ENCODE measurements at regions not wholly inside any gene's neighbourhood (a gene's known extent, or its start where the extent isn't known, plus 50 kb on each side); places are given as distances from the start of the nearest gene placed in this dataset.

DNA sequence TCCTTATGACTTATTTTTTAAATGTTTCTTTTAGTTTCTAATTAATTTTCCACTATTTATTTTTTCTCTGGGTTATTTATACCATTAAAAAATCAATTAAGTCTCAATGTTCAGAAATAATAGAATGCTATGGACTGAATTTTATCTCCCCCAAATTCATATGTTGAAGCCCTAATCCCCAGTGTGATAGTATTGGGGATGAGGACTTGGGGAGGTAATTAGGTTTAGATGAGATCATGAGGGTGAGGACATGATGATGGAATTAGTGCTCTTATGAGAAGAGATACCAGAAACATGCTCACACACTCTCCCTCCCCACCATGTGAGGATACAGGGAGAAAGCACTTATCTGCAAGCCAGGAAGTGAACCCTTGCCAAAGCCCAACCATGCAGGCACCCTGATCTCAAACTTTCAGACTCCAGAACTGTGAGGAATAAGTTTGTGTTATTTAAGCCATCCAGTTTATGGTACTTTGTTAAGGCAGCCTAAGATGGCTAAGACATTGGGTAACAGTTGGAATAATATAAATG lies 202.6 kb downstream of the MDFIC start:
- Mint-ChIP-seq H3K27ac (no peak overlapping the region), H3K9me3 (no peaks in the 10 kb centered on the region), H3K27me3 (no peaks in the 10 kb centered on the region), H3K4me3 (no peak overlapping the region), H3K36me3 (no peaks in the 10 kb centered on the region), H3K4me1 (ENCODE audit: low read depth) (peaks cover 14% of the 10 kb centered on the region)
- ChIA-PET CTCF (no interaction called here), POLR2A (no interaction called here)
- intact Hi-C loops (cut with micrococcal nuclease), result no loop called here
- DNase-seq, result no peak

GRCh38 chr7:115123441-115123840 lies 201.5 kb downstream of the MDFIC start:
- no peaks in the 10 kb centered on the region for H3K27me3 Mint-ChIP-seq
- no peaks in the 10 kb centered on the region for H3K9me3 Mint-ChIP-seq
- H3K27ac Mint-ChIP-seq, result no peak overlapping the region
- intact Hi-C loops (cut with micrococcal nuclease), result no loop called here
- CTCF ChIA-PET, result no interaction called here
- H3K4me3 Mint-ChIP-seq, result no peak overlapping the region
- peaks cover 14% of the 10 kb centered on the region for H3K4me1 Mint-ChIP-seq (ENCODE audit: low read depth)
- DNase-seq, result no peak
- POLR2A ChIA-PET, result no interaction called here
- no peaks in the 10 kb centered on the region for H3K36me3 Mint-ChIP-seq

- Mint-ChIP-seq H3K27ac (no peak overlapping the region), H3K36me3 (no peaks in the 10 kb centered on the region), H3K4me3 (no peak overlapping the region), H3K27me3 (no peaks in the 10 kb centered on the region), H3K4me1 (ENCODE audit: low read depth) (peaks cover 14% of the 10 kb centered on the region), H3K9me3 (no peaks in the 10 kb centered on the region)
- intact Hi-C loops (cut with micrococcal nuclease), result no loop called here
- DNase-seq, result no peak
- POLR2A ChIA-PET, result no interaction called here
- CTCF ChIA-PET, result no interaction called here
These were observed 200.5 kb downstream of the MDFIC start for GRCh38 chr7:115122388-115122787.

DNA sequence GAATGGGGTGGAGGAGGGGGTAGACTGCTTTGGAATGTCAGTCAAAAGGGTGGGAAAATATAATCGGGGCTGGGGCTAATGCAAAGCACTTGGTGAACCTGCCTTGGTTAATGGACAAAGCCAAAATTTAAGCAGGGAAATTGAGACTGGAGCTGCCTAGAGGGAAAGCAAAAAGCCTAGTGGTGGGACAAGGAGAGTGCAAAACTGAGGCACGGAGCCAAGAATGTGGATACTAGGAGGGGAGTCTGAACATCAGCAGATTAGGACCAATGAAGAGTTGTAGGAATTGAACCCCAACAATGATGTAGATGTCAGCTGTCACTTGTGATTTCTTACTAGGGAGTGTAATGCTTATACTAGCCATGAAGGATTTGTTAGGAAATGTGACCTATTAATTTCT lies 195.9 kb downstream of the MDFIC start:
- DNase-seq, result no peak
- POLR2A ChIA-PET, result no interaction called here
- no peak overlapping the region for H3K4me3 Mint-ChIP-seq
- H3K4me1 Mint-ChIP-seq (ENCODE audit: low read depth), result peaks cover 11% of the 10 kb centered on the region
- intact Hi-C loops (cut with micrococcal nuclease), result no loop called here
- no peaks in the 10 kb centered on the region for H3K27me3 Mint-ChIP-seq
- H3K27ac Mint-ChIP-seq, result no peak overlapping the region
- CTCF ChIA-PET, result no interaction called here
- H3K9me3 Mint-ChIP-seq, result no peaks in the 10 kb centered on the region
- H3K36me3 Mint-ChIP-seq, result no peaks in the 10 kb centered on the region

GRCh38 chr7:115116773-115117715 lies 195.2 kb downstream of the MDFIC start:
- H3K9me3 Mint-ChIP-seq, result no peaks in the 10 kb centered on the region
- POLR2A ChIA-PET, result no interaction called here
- no peak overlapping the region for H3K27ac Mint-ChIP-seq
- no peaks in the 10 kb centered on the region for H3K36me3 Mint-ChIP-seq
- CTCF ChIA-PET, result no interaction called here
- intact Hi-C loops (cut with micrococcal nuclease), result no loop called here
- H3K27me3 Mint-ChIP-seq, result no peaks in the 10 kb centered on the region
- H3K4me1 Mint-ChIP-seq (ENCODE audit: low read depth), result peaks cover 4% of the 10 kb centered on the region
- no peak overlapping the region for H3K4me3 Mint-ChIP-seq
- no peak for DNase-seq

DNA sequence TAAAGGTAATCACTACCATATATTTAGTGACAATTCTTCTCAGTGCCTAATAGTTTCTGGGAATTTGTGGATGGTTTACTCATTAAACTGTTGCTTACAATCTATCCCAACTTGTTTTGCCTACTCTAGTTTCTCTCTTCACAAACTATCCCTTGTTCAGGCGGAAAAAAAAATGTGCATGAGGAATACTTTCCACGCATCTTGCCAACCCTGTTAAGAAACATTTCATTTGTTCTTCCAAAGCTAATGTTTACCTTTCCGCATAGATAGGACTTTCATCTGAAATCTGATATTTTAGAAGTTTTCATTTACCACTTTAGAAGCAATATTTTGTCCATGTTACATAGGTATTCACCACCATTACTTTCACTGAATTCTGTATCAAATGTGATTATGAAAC lies 191.9 kb downstream of the MDFIC start:
- ChIA-PET CTCF (no interaction called here), POLR2A (no interaction called here)
- Mint-ChIP-seq H3K4me1 (ENCODE audit: low read depth) (no peaks in the 10 kb centered on the region), H3K9me3 (no peaks in the 10 kb centered on the region), H3K27ac (no peak overlapping the region), H3K36me3 (no peaks in the 10 kb centered on the region), H3K4me3 (no peak overlapping the region), H3K27me3 (no peaks in the 10 kb centered on the region)
- DNase-seq, result no peak
- intact Hi-C loops (cut with micrococcal nuclease), result no loop called here

GRCh38 chr7:115113131-115113530 lies 191.2 kb downstream of the MDFIC start:
- H3K4me3 Mint-ChIP-seq, result no peak overlapping the region
- no peaks in the 10 kb centered on the region for H3K27me3 Mint-ChIP-seq
- no peak for DNase-seq
- no peaks in the 10 kb centered on the region for H3K36me3 Mint-ChIP-seq
- no peaks in the 10 kb centered on the region for H3K9me3 Mint-ChIP-seq
- intact Hi-C loops (cut with micrococcal nuclease), result no loop called here
- CTCF ChIA-PET, result no interaction called here
- POLR2A ChIA-PET, result no interaction called here
- H3K4me1 Mint-ChIP-seq (ENCODE audit: low read depth), result no peaks in the 10 kb centered on the region
- H3K27ac Mint-ChIP-seq, result no peak overlapping the region

GRCh38 chr7:115110523-115110922 lies 188.6 kb downstream of the MDFIC start:
- intact Hi-C loops (cut with micrococcal nuclease), result no loop called here
- no peak for DNase-seq
- Mint-ChIP-seq H3K27me3 (no peaks in the 10 kb centered on the region), H3K27ac (no peak overlapping the region), H3K9me3 (no peaks in the 10 kb centered on the region), H3K4me1 (ENCODE audit: low read depth) (no peaks in the 10 kb centered on the region), H3K4me3 (no peak overlapping the region), H3K36me3 (no peaks in the 10 kb centered on the region)
- ChIA-PET CTCF (interaction anchor here (0.7 kb wide), 1 partner anchor 23 kb away, joined by 3 read pairs; no protein-coding TSS in a partner anchor), POLR2A (no interaction called here)

- intact Hi-C loops (cut with micrococcal nuclease), result no loop called here
- no peaks in the 10 kb centered on the region for H3K36me3 Mint-ChIP-seq
- no peak overlapping the region for H3K27ac Mint-ChIP-seq
These were observed 184.4 kb downstream of the MDFIC start for GRCh38 chr7:115106316-115106715.

GRCh38 chr7:115102738-115103137 lies 180.8 kb downstream of the MDFIC start:
- Mint-ChIP-seq H3K4me1 (ENCODE audit: low read depth) (no peaks in the 10 kb centered on the region), H3K27ac (no peak overlapping the region), H3K9me3 (no peaks in the 10 kb centered on the region), H3K27me3 (no peaks in the 10 kb centered on the region), H3K4me3 (no peak overlapping the region), H3K36me3 (no peaks in the 10 kb centered on the region)
- ChIA-PET POLR2A (no interaction called here), CTCF (no interaction called here)
- intact Hi-C loops (cut with micrococcal nuclease), result no loop called here
- no peak for DNase-seq

More at GRCh38 chr7:115106316-115106715, 184.4 kb downstream of the MDFIC start:
- Mint-ChIP-seq H3K27me3 (no peaks in the 10 kb centered on the region), H3K9me3 (no peaks in the 10 kb centered on the region), H3K4me1 (ENCODE audit: low read depth) (no peaks in the 10 kb centered on the region), H3K4me3 (no peak overlapping the region)
- ChIA-PET CTCF (no interaction called here), POLR2A (no interaction called here)
- no peak for DNase-seq

GRCh38 chr7:115101199-115101598 lies 179.3 kb downstream of the MDFIC start:
- Mint-ChIP-seq H3K9me3 (no peaks in the 10 kb centered on the region), H3K27me3 (no peaks in the 10 kb centered on the region), H3K4me1 (ENCODE audit: low read depth) (peaks cover 3% of the 10 kb centered on the region), H3K4me3 (no peak overlapping the region), H3K36me3 (no peaks in the 10 kb centered on the region), H3K27ac (no peak overlapping the region)
- DNase-seq, result no peak
- POLR2A ChIA-PET, result interaction anchor here (0.7 kb wide), 1 partner anchor 63 kb away, joined by 3 read pairs; no protein-coding TSS in a partner anchor
- CTCF ChIA-PET, result no interaction called here
- intact Hi-C loops (cut with micrococcal nuclease), result no loop called here

- POLR2A ChIA-PET, result no interaction called here
- CTCF ChIA-PET, result no interaction called here
These were observed 178.0 kb downstream of the MDFIC start for GRCh38 chr7:115099906-115100305.

DNA sequence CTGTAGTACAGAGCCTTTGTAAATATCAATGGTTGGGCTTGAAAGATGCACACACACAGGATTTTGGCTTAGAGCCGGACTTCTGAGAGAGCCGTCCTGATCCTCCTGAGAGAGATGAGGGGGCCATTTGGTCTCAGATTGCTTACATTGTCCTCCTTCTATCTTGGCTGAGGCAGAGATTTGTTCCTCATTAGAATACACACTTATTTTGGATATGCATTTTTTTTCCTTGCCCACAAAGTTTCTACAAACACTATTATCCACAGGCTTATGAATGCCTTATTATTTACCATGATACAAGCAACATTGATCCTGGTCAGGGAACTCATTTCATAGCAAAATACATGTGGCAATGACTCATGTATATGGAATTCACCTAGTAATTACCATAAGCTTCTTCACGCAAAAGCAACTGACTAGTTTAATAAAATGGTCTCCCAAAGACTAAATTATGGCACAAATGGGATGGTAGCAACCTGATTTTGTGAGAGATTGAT lies 175.3 kb downstream of the MDFIC start:
- ChIA-PET POLR2A (no interaction called here), CTCF (no interaction called here)
- H3K4me3 Mint-ChIP-seq, result no peak overlapping the region
- no peaks in the 10 kb centered on the region for H3K36me3 Mint-ChIP-seq
- intact Hi-C loops (cut with micrococcal nuclease), result no loop called here
- H3K27me3 Mint-ChIP-seq, result no peaks in the 10 kb centered on the region
- no peaks in the 10 kb centered on the region for H3K9me3 Mint-ChIP-seq
- peaks cover 5% of the 10 kb centered on the region for H3K4me1 Mint-ChIP-seq (ENCODE audit: low read depth)
- no peak overlapping the region for H3K27ac Mint-ChIP-seq
- no peak for DNase-seq

More at GRCh38 chr7:115099906-115100305, 178.0 kb downstream of the MDFIC start:
- no peak overlapping the region for H3K4me3 Mint-ChIP-seq
- H3K9me3 Mint-ChIP-seq, result no peaks in the 10 kb centered on the region
- no peak overlapping the region for H3K27ac Mint-ChIP-seq
- H3K27me3 Mint-ChIP-seq, result no peaks in the 10 kb centered on the region
- DNase-seq, result no peak
- intact Hi-C loops (cut with micrococcal nuclease), result no loop called here
- H3K4me1 Mint-ChIP-seq (ENCODE audit: low read depth), result peaks cover 3% of the 10 kb centered on the region
- no peaks in the 10 kb centered on the region for H3K36me3 Mint-ChIP-seq

All from activated CD4-positive, alpha-beta memory T cell treated with anti-CD3 and anti-CD28 coated beads for 36 hours (primary cell).